HG02840 (cell line): ENCODE measurements at regions not wholly inside any gene's neighbourhood (a gene's known extent, or its start where the extent isn't known, plus 50 kb on each side); places are given as distances from the start of the nearest gene placed in this dataset.

Experiments used
- ATAC-seq: cut with Tn5 transposase; IDR thresholded peaks from one replicate; pipeline ENCODE4 v1.9.1; 2021; ENCODE audit warnings: mild to moderate bottlenecking, moderate library complexity, moderate number of reproducible peaks; ENCODE audit not compliant: unreplicated experiment, low FRiP score

DNA sequence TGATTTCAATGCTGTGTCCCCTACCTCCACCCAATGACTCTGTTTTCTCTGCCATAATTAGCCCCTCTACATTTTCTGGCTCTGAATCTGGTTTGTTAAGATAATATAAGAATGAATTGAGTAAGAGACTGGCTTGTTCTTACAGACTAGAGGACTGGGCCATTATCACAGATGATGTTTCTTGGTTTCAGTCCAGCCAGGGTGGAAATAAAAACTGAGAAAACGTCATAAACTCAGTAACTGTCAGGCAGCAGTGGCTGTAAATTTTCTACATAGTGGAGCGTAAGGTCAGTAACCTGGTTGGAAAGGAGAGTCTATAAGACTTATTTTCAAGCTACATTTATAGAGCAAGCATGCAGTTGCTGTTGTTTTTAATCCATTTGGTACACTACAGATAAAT lies 485.4 kb downstream of the HTR7 start:
- no peak for ATAC-seq

DNA sequence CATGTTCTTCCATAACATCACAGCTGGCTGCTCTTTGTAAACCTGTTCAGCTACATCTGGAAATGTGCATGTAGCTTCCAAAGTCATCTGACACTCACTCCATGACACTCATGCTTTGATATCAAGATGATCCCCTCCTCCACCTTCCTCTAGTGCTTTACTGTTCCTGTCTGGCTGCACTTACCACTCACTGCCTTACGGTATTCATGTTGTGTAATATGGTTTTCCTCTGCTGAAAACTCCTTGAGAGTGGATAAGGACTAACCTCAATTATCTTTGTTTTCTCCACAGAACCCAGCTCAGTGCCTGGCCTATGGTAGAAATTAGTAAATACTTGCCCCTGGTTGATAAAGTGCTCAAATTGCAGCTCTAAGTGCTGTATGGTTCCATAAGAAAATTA lies 483.9 kb downstream of the HTR7 start:
- ATAC-seq: no peak

DNA sequence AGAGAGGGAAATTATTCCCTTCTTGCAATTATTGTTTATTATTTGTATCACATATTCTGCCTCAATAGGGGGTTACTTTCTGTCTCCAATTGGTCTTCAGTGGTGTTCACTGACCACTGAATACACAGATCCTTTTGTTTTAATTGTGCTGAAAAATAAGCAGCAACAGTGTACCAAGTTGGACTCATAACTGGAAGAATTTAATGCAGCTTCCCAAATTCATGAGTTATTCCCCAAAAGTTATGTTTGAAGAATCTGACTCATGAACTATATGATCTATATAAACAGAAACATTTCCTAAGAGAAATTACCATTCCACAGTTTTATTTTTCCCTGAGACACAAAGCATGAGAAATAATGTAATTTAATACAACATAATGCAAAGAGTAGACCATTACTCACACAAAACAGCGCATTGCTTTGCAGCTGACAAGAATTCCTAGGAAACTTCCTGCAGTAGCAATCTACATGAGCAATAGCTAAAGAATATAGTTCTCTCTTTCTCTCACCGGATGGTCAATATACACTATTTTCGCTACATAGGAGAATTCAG lies 479.2 kb downstream of the HTR7 start:
- no peak for ATAC-seq

DNA sequence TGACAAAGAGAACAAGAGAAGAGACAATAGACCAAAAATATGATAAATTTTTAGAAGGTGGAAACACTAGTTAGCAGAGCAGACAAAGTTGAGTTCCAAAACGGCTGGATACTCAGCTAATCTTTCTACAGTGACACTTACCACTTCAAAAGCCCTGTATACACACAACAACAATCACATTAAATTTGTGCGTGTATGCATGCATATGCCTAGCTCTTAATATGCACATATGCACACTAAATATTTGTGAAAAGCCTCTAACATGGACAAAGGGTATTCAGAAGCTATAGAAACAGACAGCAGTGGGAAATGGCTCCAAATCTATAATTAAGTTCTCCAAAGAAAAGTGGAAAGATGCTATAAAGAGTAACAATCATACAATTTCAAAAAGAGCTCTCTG lies 476.4 kb downstream of the HTR7 start:
- ATAC-seq: no peak

DNA sequence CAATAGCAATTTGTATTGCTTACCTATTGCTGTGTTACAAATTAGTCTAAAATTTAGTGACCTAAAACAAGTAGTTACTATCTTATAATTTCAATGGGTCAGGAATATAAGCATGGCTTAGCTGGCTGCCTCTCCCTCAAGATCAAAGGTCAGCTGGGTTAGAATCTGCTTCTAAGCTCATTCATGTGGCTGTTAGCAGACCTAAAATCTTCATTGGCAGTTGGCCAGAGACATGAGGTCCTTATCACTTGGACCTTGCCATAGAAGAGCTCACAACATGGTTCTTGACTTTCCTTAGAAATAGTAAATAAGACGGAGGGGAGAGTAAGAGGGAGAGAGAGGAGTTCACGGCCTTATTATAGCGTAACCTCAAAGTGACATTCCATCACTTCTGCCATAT lies 468.0 kb downstream of the HTR7 start:
- ATAC-seq: no peak

DNA sequence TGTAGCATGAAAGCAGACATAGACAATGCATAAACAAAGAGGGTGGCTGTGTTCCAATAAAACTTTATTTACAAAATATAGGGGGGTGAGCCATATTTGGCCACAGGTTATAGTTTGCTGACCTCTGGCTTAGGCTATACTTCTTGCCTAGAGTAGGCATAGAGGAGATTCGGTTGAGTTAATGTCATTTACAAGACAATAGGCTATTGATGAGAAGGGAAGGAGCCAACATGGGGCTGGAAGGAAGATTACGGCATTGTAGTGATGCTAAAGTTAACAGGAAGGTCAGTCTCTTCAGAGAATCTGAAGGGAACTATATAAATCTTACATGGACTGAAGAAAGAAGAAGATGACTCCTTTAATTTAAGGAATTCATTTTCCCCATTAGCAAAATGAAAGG lies 463.5 kb downstream of the HTR7 start:
- no peak for ATAC-seq

DNA sequence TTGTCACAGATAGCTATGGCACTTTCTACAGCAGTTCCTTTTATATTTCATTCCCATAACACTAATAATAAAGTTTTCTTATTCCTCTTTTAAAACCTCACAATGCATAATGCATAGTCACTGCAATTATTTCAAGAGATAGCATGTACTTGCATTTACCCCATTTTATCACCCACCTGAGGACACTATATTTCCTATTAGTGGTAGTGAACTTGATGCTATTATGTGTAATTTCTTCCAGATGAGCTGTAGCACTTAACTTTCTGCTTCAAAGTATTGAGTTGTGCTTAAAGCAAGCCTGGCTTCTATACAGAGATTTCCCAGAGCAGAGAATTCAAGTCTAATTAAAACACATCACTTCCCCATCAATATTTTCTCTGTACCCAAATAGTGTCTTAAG lies 461.1 kb downstream of the HTR7 start:
- no peak for ATAC-seq

DNA sequence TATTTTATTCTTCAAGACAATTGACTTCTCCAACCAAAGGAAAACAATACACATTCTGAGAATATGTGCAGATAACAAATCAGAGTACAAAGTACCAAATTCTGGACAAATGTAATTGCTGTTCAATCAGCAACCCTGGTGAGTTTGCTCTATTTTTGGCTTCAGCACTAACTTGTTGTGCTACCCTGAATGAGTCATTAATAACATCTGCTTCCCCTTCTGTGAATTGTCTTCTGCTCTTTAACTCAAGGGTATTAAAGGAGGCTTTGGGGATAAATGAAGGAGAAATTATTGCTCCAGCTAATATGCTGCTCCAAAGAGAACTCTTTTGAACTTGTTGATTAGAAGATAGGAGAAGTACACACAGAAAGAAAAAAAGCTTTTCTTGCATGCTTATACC lies 459.3 kb downstream of the HTR7 start:
- ATAC-seq: no peak

DNA sequence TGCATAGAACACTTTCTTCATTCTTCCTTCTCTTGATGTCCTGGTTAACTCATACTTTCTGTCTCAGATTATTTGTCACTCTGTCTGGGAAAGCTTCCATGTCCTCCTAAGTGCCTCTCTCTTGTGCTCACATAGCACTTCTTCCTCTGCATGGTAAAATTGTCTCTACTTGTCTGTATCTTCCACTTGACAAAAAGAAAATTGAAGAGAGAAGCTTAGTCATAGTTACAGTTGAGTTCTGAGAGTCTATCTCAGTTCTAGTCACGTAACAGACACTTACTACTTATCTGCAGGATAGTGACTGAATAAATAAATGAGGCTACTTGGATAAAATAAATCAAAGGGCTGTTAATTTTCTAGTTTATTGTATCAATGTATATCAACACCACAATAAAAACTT lies 458.1 kb downstream of the HTR7 start:
- no peak for ATAC-seq

DNA sequence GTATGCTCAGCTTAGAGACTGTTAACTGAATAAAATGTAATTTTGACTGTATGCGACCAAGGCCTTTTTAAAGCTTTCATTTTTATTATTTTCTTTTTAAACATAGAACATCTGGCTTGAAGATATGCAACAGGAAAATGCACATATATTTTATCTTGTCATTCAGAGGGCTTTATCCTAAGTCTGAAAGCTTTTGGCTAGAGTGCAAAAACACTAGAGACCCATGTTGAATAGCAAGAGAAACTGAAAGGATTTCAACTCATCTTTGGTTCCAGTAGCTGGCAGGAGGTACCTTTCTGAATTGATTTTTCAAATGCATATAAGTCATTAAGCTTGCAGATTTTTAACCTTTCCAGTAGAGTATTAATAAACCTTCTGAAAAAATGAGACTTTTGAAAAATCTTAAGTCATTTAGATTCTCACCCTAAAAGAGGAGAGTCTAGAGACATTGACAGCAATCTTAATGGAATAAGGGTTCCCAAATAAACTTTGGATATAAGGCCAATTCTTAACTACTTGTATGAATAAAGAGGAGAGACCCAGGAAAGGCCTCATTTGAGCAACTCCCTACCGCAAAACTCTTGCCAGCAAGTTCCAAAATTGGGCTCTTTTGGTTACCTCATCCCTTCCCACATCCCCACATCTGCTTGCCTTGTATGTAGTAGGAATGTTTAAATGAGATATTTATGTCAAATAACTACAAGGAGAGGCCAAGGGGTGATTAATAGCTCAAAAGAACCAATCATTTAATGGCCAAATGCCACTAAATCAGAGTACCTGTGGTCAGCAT lies 454.4 kb downstream of the HTR7 start:
- ATAC-seq: no peak

DNA sequence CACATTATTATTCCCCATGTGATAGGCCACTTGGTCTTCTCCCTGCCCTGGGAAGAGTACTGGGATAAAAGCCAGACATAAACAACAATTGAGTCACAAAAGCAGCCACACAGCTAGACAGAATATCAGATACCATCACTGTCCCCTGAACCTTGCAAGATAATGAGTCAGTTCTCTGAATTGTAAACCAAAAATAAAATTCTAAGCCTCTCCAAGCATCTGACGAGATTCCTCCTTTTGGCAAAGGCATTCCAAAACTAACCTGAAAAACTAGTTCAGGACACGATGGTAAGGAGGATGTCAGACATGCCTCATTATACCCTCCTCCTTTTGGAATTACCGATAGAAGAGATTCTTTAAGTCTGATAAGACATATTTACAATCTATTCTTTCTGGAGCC lies 450.7 kb downstream of the HTR7 start:
- no peak for ATAC-seq

DNA sequence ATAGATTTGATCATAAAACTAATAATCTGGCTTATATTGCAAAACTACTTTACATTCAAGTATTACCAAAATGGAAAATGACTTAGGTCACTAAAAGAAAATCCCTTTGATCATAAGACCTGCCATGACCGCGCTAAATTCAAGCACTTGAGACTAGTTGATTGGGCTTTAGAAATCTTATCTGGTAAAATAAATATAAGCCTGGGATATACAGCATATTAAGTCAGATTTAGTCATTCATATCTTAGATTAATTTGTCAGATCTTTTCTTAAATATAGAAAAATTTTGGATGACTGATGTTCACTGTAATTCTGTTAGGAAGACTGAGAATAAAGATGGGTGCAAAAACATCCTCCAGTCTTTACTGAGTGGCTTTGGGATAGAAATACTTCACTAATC lies 450.0 kb downstream of the HTR7 start:
- ATAC-seq: no peak

DNA sequence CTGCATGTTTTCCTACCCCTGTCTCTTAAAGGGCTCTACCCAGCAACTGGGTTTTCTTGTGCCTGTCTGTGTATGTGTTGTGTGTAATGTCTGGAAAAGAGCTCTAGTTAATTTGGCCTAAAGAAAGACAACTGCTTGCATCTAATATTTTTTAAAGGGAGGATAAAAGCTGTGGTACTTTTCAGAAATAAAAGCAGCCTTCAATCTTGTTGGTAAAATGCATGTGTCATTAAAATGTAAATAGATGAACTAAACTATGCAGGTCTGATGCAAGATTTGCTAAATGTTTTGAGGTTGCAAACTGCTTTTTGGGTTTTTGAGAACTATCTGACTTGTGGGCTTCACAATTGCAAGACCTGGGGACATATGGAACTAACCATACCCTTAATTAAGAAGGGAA lies 445.3 kb downstream of the HTR7 start:
- ATAC-seq: no peak

DNA sequence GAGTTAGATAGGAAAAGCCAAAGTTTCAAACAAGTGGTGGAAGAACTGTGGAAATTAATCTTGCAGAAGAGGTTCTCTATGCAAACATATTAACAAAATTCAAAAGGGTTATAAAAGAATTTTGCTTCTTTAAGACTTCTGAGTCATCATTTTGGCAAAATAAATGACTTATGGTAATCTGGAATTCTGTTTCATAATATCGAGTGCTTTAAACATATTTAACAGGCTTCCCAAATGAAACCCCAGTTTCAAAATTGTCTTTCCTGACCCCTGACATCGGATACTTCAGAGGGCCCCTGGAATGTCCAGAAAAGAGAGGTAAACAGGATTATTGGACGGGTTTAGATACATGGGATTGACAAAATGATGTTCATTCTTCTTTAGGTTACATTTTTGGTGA lies 444.6 kb downstream of the HTR7 start:
- ATAC-seq: no peak

DNA sequence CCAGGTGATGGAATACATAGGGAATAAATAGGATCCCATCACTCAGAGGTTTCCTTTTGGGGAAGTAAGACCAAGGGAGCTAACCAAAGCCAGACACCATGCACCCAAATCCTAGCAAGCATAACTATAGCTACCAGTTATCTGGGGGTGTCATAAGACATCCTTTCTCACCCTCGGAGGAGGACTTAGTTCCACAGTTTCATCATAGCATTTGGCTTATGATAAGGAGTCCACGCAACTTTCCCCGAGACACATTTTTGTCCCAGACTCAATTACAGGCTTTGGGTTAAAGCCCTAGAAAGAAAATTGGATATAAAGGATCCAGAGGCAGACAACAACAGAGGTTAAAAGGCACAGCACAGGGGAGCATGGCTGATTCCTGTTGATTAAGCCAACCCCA lies 442.9 kb downstream of the HTR7 start:
- ATAC-seq: no peak

DNA sequence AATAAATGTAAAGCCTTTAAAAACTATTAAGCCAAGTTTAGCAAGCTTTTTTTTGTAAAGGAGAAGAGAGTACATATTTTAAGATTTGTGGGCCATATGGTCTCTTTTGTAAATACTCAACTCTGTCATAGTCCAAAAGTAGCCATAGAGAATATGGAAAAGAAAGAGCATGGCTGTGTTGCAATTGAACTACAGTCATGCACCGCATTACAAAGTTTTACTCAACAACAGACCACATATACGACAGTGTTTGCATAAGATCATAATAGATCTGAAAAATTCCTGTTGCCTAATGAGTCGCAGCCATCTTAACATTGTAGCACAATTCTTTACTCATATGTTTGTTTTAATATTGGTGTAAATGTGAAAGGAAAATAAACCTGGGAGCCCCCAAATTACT lies 440.8 kb downstream of the HTR7 start:
- no peak for ATAC-seq

DNA sequence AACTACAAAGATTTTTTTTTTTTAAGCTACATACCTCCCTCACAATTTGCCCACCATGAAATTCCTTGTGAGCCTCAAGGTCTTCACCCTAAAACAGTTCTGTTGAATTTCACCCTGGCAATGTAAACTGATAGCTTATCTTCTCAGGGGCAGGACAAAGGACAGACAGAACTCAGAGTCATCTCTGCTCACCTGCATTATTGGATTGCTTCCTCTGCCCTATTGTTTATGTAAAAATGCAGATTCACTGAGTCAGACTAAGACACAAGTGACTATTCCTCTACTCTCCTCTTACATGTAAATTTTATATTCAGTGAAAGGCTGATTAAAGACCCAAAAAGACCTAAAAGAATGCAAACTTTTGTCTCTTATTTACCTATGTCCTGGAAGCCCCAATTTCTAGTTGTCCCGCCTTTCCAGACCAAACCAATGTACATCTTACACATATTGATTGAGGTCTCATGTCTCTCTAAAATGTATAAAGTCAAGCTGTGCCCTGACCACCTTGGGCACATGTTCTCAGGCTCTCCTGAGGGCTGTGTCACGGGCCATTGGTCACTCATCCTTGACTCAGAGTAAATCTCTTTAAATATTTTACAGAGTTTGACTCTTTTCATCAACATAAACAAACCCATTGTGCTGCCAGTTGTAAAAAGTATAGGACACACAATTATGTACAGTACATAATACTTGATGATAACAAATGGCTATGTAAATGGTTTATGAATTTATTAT lies 440.2 kb downstream of the HTR7 start:
- no peak for ATAC-seq

DNA sequence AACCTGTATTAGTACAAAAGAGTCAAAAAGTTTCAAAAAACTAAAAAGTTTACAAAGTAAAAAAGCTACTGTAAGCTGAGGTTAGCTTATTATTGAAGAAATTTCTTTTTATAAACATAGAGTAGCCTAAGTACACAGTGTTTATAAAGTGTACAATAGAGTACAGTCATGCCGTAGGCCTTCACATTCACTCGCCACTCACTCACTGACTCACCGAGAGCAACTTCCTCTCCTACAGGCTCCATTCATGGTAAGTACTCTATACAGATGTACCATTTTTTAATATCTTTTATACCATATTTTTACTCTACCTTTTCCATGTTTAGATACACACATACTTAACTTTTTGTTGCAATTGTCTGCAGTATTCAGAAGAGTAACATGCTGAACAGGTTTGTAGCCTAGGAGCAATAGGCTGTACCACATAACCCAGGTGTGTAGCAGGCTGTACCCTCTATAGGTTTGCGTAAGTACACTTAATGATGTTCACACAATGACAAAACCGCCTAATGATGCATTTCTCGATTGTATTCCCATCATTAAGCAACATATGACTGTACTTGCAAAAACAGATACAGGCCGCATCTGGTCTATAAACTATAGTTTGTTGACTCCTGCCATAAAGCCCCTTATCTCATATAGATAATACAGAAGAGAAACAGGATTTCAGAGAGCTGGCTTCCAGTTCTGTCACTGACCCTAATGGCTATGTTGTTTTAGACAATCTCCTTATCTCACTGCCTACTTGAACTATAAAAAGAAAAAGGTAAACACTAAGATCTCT lies 438.8 kb downstream of the HTR7 start:
- no peak for ATAC-seq

DNA sequence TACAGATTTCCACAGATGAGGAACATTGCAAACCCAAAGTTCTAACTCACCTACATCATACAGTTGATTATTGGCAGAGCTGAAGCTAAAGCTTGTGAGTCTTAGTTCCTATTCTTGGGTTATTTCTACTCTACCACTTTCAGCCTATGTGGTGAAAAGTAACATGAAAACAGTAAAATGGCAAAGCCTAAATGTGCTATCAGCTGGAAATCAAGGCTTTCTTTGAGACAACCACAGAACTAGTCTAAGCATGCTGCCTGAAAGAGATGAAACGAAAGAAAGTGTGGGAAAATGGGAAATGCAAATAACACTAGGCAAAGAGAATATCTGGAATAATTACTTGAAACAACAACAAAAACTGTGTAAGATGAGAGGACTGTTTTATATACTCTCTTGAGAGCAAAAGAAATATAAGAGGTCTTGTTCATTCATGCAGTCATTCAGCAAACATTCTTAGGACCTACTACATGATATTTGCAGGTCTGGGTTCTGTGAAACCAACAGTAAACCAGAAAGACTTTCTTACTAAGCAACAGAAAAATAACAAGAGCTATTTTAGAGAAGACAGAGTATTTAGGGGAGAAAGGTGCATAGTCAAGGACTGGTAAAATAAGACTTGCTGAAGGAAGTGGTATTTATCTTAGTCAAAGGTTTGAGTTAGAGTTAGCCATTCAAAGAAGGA lies 437.1 kb downstream of the HTR7 start:
- ATAC-seq: no peak

DNA sequence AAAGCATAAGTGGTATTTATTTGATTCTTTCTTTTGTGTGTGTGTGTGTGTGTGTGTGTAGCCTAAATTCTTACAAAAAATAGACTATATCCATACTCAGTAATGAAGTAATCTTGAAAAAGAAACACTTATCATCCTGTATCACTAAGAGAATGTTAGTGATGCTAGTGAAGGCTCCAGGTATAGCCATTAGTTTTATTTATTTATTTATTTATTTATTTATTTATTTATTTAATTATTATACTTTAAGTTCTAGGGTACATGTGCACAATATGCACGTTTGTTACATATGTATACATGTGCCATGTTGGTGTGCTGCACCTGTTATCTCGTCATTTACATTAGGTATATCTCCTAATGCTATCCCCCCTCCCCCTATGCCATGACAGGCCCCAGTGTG lies 436.0 kb downstream of the HTR7 start:
- no peak for ATAC-seq

DNA sequence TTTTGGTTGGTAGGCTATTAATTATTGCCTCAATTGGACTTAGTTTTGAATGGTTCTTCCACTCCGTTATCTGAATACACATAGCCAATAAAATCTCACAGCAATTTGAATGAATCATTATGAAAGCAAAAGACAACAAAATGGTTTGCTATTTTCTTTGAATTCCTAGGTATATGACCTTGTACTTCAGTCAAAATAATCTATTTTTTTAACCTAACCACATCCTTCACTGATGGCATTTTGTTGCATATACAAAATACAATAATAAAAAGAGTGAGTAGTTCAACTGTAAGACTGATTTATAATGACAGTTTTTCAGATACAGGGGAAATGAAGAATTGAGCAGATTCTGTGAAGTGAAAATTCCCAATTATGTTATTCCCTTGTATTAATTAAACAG lies 433.1 kb downstream of the HTR7 start:
- no peak for ATAC-seq
